ENCODE measurements at regions not wholly inside any gene's neighbourhood (a gene's known extent, or its start where the extent isn't known, plus 50 kb on each side); places are given as distances from the start of the nearest gene placed in this dataset.
"Not testable (repeated sequence)": the region's sequence is repeated elsewhere in the genome, so short reads cannot be mapped to it uniquely, and the experiment has no call there.

- Histone ChIP-seq H3K4me1 (ENCODE audit: insufficient read depth, low read length) (no peaks in the 10 kb centered on the region), H4K91ac (ENCODE audit: insufficient read length, low read depth, low read length) (no peak overlapping the region), H2BK5ac (ENCODE audit: insufficient read length, low read length) (no peak overlapping the region), H3K79me1 (ENCODE audit: insufficient read depth, low read depth, low read length, poor library complexity, severe bottlenecking) (no peaks in the 10 kb centered on the region), H3K79me2 (ENCODE audit: insufficient read depth, low read length) (no peaks in the 10 kb centered on the region), H4K8ac (replicated peaks; ENCODE audit: insufficient read length, low read depth, low read length) (no peak overlapping the region), H3K27ac (ENCODE audit: insufficient read length, low read depth, low read length) (no peak overlapping the region), H3K9me3 (ENCODE audit: control insufficient read depth, low read depth, low read length) (no peaks in the 10 kb centered on the region), H2BK20ac (ENCODE audit: low read depth, low read length, poor library complexity, severe bottlenecking) (no peak overlapping the region), H3K56ac (ENCODE audit: insufficient read length, low read depth, low read length) (no peak overlapping the region), H3K4ac (ENCODE audit: low read depth, low read length) (no peak overlapping the region), H4K5ac (ENCODE audit: insufficient read length, low read depth, low read length) (no peak overlapping the region), H3K27me3 (ENCODE audit: insufficient read depth, low read length) (no peaks in the 10 kb centered on the region), H3K14ac (ENCODE audit: insufficient read depth, low read length) (no peak overlapping the region), H3K23me2 (ENCODE audit: insufficient read length, low read depth, low read length, poor library complexity, severe bottlenecking) (no peaks in the 10 kb centered on the region), H2BK12ac (ENCODE audit: insufficient read length, low read depth, low read length) (no peak overlapping the region), H2BK15ac (ENCODE audit: low read depth, low read length) (no peak overlapping the region), H3T11ph (ENCODE audit: low read length) (no peak overlapping the region), H2AFZ (ENCODE audit: low read length) (no peak overlapping the region), H2BK120ac (ENCODE audit: low read depth, low read length, poor library complexity, severe bottlenecking) (no peak overlapping the region), H3K18ac (ENCODE audit: insufficient read length, low read depth, low read length) (no peak overlapping the region), H3K4me2 (ENCODE audit: insufficient read depth, insufficient read length, low read length) (no peak overlapping the region), H4K20me1 (ENCODE audit: control insufficient read depth, insufficient read depth, insufficient read length) (no peaks in the 10 kb centered on the region), H3K23ac (ENCODE audit: insufficient read length, low read depth, low read length) (no peak overlapping the region), H3K9ac (ENCODE audit: extremely low read depth, insufficient read length, low read length) (no peak overlapping the region), H2AK5ac (ENCODE audit: insufficient read length, low read length) (no peak overlapping the region)
- Mint-ChIP-seq H3K27ac (no peak overlapping the region), H3K27me3 (ENCODE audit: low read depth) (no peaks in the 10 kb centered on the region), H3K4me1 (peaks cover 3 to 9% of the 10 kb centered on the region in 2 experiments), H3K4me3 (no peak overlapping the region), H3K36me3 (ENCODE audit: insufficient read depth in 1 of 3, low read depth in 3 of 3) (no peaks in the 10 kb centered on the region), H3K9me3 (no peaks in the 10 kb centered on the region)
- no peak for DNase-seq
- no peak for TF ChIP-seq CTCF (conservative IDR thresholded peaks at IDR 0.05)
Measured at GRCh38 chr4:147163311-147163710, 217.6 kb upstream of the TTC29 start.

- not testable (repeated sequence) for H4K20me1 ChIP-seq (ENCODE audit: control insufficient read depth, insufficient read depth, insufficient read length); H3K27ac Mint-ChIP-seq
Measured at GRCh38 chr4:147168200-147168599, 222.5 kb upstream of the TTC29 start.

More at GRCh38 chr4:147168200-147168599, 222.5 kb upstream of the TTC29 start:
- H3T11ph ChIP-seq (ENCODE audit: low read length); H2BK15ac ChIP-seq (ENCODE audit: low read depth, low read length); H3K27ac ChIP-seq (ENCODE audit: insufficient read length, low read depth, low read length); H2BK12ac ChIP-seq (ENCODE audit: insufficient read length, low read depth, low read length); H3K4me2 ChIP-seq (ENCODE audit: insufficient read depth, insufficient read length, low read length); H3K4me1 ChIP-seq (ENCODE audit: insufficient read depth, low read length); H3K4me3 Mint-ChIP-seq; H2AK5ac ChIP-seq (ENCODE audit: insufficient read length, low read length); H3K23ac ChIP-seq (ENCODE audit: insufficient read length, low read depth, low read length); H3K4me1 Mint-ChIP-seq; H3K14ac ChIP-seq (ENCODE audit: insufficient read depth, low read length); H2AFZ ChIP-seq (ENCODE audit: low read length); H3K4ac ChIP-seq (ENCODE audit: low read depth, low read length); H3K56ac ChIP-seq (ENCODE audit: insufficient read length, low read depth, low read length); H3K36me3 Mint-ChIP-seq (ENCODE audit: insufficient read depth in 1 of 3, low read depth in 3 of 3); H4K8ac ChIP-seq (replicated peaks; ENCODE audit: insufficient read length, low read depth, low read length); H3K9me3 ChIP-seq (ENCODE audit: control insufficient read depth, low read depth, low read length); H4K5ac ChIP-seq (ENCODE audit: insufficient read length, low read depth, low read length); H3K23me2 ChIP-seq (ENCODE audit: insufficient read length, low read depth, low read length, poor library complexity, severe bottlenecking); H3K9ac ChIP-seq (ENCODE audit: extremely low read depth, insufficient read length, low read length); H2BK20ac ChIP-seq (ENCODE audit: low read depth, low read length, poor library complexity, severe bottlenecking); DNase-seq; H3K27me3 Mint-ChIP-seq (ENCODE audit: low read depth); H3K9me3 Mint-ChIP-seq; H3K27me3 ChIP-seq (ENCODE audit: insufficient read depth, low read length); H3K18ac ChIP-seq (ENCODE audit: insufficient read length, low read depth, low read length); H4K91ac ChIP-seq (ENCODE audit: insufficient read length, low read depth, low read length); H2BK5ac ChIP-seq (ENCODE audit: insufficient read length, low read length); H3K79me1 ChIP-seq (ENCODE audit: insufficient read depth, low read depth, low read length, poor library complexity, severe bottlenecking); H3K79me2 ChIP-seq (ENCODE audit: insufficient read depth, low read length); H2BK120ac ChIP-seq (ENCODE audit: low read depth, low read length, poor library complexity, severe bottlenecking): not testable (repeated sequence)

Measured in H9 (cell line).